ENCODE measurements at regions not wholly inside any gene's neighbourhood (a gene's known extent, or its start where the extent isn't known, plus 50 kb on each side); places are given as distances from the start of the nearest gene placed in this dataset.
"Not testable (repeated sequence)": the region's sequence is repeated elsewhere in the genome, so short reads cannot be mapped to it uniquely, and the experiment has no call there.

GRCh38 chrX:125378205-125378604 lies 58.5 kb downstream of the TEX13C start:
- peak; percentile 23 for DNase-seq (ENCODE audit: low spot score)

DNA sequence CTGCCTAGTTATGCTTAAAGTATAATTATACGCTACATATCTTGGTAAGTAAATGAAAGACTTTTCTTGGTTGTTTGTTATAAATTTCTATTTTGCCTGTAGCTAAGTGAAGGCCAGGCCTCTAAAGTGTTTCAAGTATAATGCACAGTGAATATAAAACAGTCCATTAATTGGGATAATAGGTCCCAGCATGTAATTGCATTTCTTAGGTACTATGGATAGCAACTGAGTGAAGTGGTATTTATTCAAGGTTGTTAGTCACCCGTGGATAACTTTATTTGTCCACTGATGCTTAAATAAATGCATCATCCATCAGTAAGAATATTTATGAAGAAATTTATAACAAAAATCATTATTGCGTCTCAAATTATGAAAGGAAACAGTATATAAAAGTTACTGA lies 59.1 kb downstream of the TEX13C start:
- no peak for DNase-seq (ENCODE audit: low spot score)

- DNase-seq (ENCODE audit: low spot score), result no peak
These were observed 62.5 kb downstream of the TEX13C start for GRCh38 chrX:125382148-125382628.

DNA sequence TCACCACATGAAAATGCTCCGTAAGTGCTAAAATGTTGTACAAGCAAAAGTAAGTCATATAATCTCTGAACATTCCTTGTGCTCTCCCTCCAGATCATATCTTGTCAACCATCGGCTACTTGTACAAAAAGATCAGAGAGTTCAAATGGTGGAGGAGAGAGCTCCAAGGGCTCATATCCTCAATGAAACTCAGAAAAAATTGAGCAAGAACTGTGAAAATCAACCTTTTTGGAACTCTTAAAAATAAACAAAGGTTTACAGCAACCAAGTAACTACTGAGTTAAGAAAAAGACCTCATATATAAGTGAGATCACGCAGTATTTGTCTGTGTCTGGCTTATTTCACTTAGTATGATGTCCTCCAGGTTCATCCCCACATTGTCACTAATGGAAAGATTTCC lies 63.2 kb downstream of the TEX13C start:
- no peak for DNase-seq (ENCODE audit: low spot score)

GRCh38 chrX:125384867-125385266 lies 65.2 kb downstream of the TEX13C start:
- DNase-seq (ENCODE audit: low spot score), result no peak

- DNase-seq (ENCODE audit: low spot score), result no peak
These were observed 68.3 kb downstream of the TEX13C start for GRCh38 chrX:125387945-125388344.

DNA sequence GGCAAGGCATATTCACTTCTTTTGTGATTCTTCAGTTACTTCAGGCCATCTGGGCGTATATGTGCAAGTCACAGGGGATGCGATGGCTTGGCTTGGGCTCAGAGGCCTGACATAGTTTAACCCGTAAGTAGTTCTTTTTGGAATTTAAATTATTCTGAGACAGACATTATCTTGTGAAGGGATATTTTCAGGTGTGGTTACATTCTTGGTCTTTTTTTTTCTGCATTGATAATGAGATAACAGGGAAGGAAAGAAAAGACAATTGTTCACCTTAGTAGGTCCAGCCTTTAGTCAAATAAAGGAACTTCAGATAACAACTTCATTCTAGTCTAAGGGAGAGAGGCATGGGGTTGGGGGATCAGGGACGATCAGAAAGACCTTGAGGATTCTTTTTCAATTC lies 74.8 kb downstream of the TEX13C start:
- no peak for DNase-seq (ENCODE audit: low spot score)

DNA sequence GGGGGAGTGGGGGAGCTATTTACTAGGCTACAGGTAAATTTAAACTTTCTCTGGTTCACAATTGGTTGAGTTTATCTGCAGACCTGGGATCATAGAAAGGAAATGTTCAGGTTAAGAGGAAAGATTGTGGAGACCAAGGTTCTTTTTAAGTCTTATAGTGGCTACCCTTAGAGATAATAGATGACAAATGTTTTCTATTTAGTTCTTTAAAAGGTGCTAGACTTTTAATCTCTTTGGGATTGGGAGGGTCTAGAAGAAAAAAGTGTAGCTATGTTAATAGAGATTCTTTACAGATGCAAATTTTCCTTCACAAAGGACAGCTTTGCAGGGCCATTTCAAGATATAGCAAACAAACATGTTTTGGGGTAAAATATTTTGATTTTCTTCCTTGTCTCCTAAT lies 76.0 kb downstream of the TEX13C start:
- DNase-seq (ENCODE audit: low spot score), result no peak

GRCh38 chrX:125398959-125399440 lies 79.3 kb downstream of the TEX13C start:
- DNase-seq (ENCODE audit: low spot score), result no peak

GRCh38 chrX:125402807-125403206 lies 83.1 kb downstream of the TEX13C start:
- DNase-seq (ENCODE audit: low spot score), result no peak

DNA sequence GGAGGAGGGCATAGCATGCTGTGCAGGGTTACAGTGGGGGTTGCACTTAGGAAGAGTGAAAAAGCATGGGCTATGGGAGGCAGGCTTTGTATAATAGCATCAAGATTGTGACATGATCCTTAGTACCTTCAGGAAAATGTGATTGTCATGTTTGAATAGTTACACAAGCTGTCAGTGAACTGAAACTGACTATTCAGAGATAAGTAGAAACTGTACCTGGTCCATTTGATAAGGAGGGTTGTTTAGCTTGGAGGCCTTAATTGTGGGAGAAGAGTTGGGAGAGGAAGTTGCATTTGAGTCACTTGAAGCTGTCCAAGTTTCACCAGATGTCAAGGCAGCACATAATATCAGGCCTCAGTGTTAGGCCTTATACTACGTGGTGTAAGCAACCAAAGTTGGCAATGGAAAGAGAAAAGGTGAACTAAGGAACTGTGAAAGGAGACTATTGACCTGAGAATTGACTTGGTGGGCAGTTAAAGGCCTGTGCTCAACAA lies 85.0 kb downstream of the TEX13C start:
- no peak for DNase-seq (ENCODE audit: low spot score)

GRCh38 chrX:125405339-125405738 lies 85.7 kb downstream of the TEX13C start:
- no peak for DNase-seq (ENCODE audit: low spot score)

GRCh38 chrX:125407314-125407713 lies 87.6 kb downstream of the TEX13C start:
- DNase-seq (ENCODE audit: low spot score), result no peak

GRCh38 chrX:125420809-125421208 lies 101.1 kb downstream of the TEX13C start:
- no peak for DNase-seq (ENCODE audit: low spot score)

DNA sequence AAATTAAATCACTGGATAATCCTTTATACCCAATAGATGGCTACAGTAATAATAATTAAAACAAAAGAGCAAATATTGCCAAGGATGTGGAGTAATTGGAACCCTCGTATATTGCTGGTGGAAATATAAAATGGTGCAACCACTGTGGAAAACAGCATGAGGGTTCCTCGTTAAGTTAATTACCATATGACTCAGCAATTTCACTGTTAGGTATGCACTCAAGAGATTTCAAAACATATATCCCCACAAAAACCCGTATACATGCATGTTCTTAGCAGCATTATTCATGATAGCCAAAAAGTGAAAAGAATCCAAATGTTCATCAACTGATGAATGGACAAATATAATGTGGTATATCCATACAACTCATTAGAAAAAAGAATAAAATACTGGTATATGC lies 103.3 kb downstream of the TEX13C start:
- no peak for DNase-seq (ENCODE audit: low spot score)

DNA sequence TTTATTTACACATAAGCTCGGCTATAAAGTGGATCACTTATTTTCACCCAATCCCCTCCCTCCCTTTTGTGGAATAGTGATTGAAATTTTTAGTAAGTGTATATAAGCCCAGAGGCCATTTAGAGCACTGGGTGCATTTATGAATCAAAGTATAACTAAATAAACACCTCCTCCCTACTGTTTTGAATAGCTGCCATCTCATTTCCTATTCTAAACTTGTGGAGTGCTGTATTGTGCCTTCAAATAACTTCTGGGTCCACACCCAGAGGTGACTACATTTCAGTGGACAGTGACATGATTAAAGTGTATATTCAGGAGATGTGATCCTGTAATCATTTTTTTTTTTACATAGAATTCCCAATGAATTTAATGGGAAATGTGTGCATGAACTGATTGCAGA lies 104.9 kb downstream of the TEX13C start:
- DNase-seq (ENCODE audit: low spot score), result no peak

- peak; percentile 54 for DNase-seq (ENCODE audit: low spot score)
These were observed 117.2 kb downstream of the TEX13C start for GRCh38 chrX:125436855-125437254.

GRCh38 chrX:125439194-125439849 lies 119.7 kb downstream of the TEX13C start:
- no peak for DNase-seq (ENCODE audit: low spot score)

- DNase-seq (ENCODE audit: low spot score), result no peak
These were observed 125.0 kb downstream of the TEX13C start for GRCh38 chrX:125444659-125445058.

- no peak for DNase-seq (ENCODE audit: low spot score)
These were observed 155.8 kb downstream of the TEX13C start for GRCh38 chrX:125475482-125475881.

DNA sequence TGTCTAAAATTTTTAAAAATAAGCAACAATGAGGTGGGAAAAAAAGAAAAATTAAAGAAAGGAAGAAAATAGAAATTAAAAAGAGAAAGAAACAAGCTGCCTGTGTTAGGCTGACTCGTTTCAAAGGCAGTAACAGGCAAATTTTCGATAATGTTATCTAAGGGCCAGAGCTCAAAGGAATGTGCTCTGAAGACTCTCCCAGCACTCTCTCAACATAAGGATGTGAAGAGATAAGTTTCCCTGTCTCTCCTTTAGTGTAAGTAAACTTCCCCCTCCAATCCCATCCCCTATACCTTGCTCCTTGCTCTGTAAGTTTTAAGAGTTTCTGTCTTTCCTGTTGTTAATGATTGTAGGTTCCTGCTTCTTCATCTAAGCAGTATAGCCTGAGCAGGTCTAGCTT lies 172.8 kb downstream of the TEX13C start:
- DNase-seq (ENCODE audit: low spot score), result no peak

DNA sequence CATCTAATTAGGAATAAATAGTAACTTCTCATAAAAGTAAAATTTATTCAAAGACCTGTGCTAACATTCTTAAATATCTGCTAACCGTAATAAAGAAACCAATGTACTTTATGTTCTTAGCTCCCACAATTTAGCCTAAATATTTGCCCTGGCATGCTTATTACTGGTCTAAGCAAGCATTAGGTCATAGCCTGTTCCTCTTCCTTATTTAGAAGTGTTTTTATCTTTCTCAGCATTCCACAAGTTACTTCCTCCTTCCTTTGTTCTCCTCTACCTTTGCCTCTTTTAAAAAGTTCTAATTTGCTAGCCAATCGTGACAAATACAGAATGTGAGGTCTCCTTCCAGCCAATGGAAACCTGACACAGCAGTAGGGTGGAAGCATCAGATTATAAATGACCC lies 173.3 kb downstream of the TEX13C start:
- DNase-seq (ENCODE audit: low spot score), result not testable (repeated sequence)

DNA sequence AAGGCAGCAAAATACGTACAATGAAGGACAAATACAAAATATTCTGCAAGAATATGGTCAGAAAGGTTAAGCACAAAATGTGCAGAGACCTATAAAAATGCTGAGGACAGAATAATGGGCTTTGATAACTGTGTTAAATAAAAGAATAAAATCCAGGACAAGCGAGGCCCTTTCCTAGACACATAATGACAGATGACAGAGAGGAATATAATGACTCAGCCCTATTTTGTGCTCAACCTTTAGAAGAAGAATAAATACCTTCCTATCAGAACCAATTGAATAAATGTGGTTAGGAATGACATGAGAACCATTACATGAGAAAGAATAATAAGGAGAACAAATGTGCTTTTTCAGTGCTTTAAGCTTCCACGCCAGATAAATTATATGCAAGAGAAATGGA lies 178.0 kb downstream of the TEX13C start:
- no peak for DNase-seq (ENCODE audit: low spot score)

- DNase-seq (ENCODE audit: low spot score), result no peak
These were observed 184.1 kb downstream of the TEX13C start for GRCh38 chrX:125503769-125504168.

Data from HT-29 (cell line).